K562 (cell line): ENCODE measurements at regions not wholly inside any gene's neighbourhood (a gene's known extent, or its start where the extent isn't known, plus 50 kb on each side); places are given as distances from the start of the nearest gene placed in this dataset.

Experiments
- ATF7 ChIP-seq: fragments of 450-650 bp; IDR thresholded peaks from 2 replicates; pipeline ENCODE4 v1.7.1; 2014; ENCODE audit warnings: mild to moderate bottlenecking, moderate library complexity
- DPF2 ChIP-seq: fragments of 450-650 bp; IDR thresholded peaks from 2 replicates; pipeline ENCODE4 v1.6.1; 2016
- ELF1 ChIP-seq: fragments of 200-800 bp; sonication (Bioruptor generic); IDR thresholded peaks from 2 replicates; pipeline ENCODE4 v1.6.1; 2016; ENCODE audit warnings: missing genetic modification characterization, missing compliant biosample characterization
- GATAD2B ChIP-seq: fragments of 450-650 bp; IDR thresholded peaks from 2 replicates; pipeline ENCODE4 v1.6.1; 2017; ENCODE audit warnings: mild to moderate bottlenecking, borderline replicate concordance
- JUN ChIP-seq, 2 experiments: sonication (generic) in 1 of 2; formaldehyde crosslinking in 1 of 2; IDR thresholded peaks; 2 replicates each; pipeline versions ENCODE4 v1.6.1 to v1.8.0; 2012 to 2022; ENCODE audit warnings: borderline replicate concordance in 2 of 2, mild to moderate bottlenecking in 2 of 2, improper control_type of control experiment in 1 of 2, low read depth in 1 of 2, low read length in 1 of 2, missing genetic modification reagents in 1 of 2
- KLF13 ChIP-seq: fragments of 450-650 bp; IDR thresholded peaks from 2 replicates; pipeline ENCODE4 v1.6.1; 2016; ENCODE audit warnings: missing genetic modification characterization, low read depth, mild to moderate bottlenecking, missing compliant biosample characterization, moderate library complexity, borderline replicate concordance
- LEF1 ChIP-seq: fragments of 450-650 bp; IDR thresholded peaks from 2 replicates; pipeline ENCODE4 v1.6.1; 2016; ENCODE audit warnings: mild to moderate bottlenecking
- MAFG ChIP-seq: fragments of 450-650 bp; conservative IDR thresholded peaks from 2 replicates; pipeline ENCODE4 v1.6.1; 2016; ENCODE audit warnings: missing genetic modification characterization, missing compliant biosample characterization
- NBN ChIP-seq: fragments of 450-650 bp; IDR thresholded peaks from 2 replicates; pipeline ENCODE4 v1.6.1; 2016; ENCODE audit warnings: low read depth, mild to moderate bottlenecking
- NFE2L1 ChIP-seq: fragments of 450-650 bp; IDR thresholded peaks from 2 replicates; pipeline ENCODE4 v1.6.1; 2016; ENCODE audit warnings: missing genetic modification characterization, low read depth, mild to moderate bottlenecking, missing compliant biosample characterization, moderate library complexity, borderline replicate concordance
- NR2F6 ChIP-seq: fragments of 450-650 bp; formaldehyde crosslinking; IDR thresholded peaks from 2 replicates; pipeline ENCODE4 v1.4.0; 2020; ENCODE audit warnings: mild to moderate bottlenecking
- ZNF124 ChIP-seq: sonication (generic); formaldehyde crosslinking; IDR thresholded peaks from 2 replicates; pipeline ENCODE4 v1.8.1; 2022; ENCODE audit warnings: missing genetic modification reagents
- ZNF583 ChIP-seq: fragments of 250-450 bp; sonication (Bioruptor Pico); IDR thresholded peaks from 2 replicates; pipeline ENCODE4 v1.4.0; 2020
- ZNF766 ChIP-seq: fragments of 200-800 bp; sonication (Bioruptor generic); conservative IDR thresholded peaks from 2 replicates; pipeline ENCODE4 v1.6.1; 2016; ENCODE audit warnings: missing genetic modification characterization, missing compliant biosample characterization
- TF ChIP-seq, protein P1 (sequence below), 2 experiments: fragments of 450-650 bp; IDR thresholded peaks; 2 replicates each; pipeline ENCODE4 v1.6.1; 2016; ENCODE audit warnings: mild to moderate bottlenecking in 2 of 2, borderline replicate concordance in 1 of 2, low read depth in 1 of 2, moderate library complexity in 1 of 2
- TF ChIP-seq, protein P2 (sequence below), 2 experiments: fragments of 450-650 bp; IDR thresholded peaks; 2 replicates each; pipeline ENCODE4 v1.6.1; 2018; ENCODE audit warnings: mild to moderate bottlenecking in 2 of 2, low read depth in 1 of 2; ENCODE audit not compliant: partially characterized antibody in 2 of 2

DNA sequence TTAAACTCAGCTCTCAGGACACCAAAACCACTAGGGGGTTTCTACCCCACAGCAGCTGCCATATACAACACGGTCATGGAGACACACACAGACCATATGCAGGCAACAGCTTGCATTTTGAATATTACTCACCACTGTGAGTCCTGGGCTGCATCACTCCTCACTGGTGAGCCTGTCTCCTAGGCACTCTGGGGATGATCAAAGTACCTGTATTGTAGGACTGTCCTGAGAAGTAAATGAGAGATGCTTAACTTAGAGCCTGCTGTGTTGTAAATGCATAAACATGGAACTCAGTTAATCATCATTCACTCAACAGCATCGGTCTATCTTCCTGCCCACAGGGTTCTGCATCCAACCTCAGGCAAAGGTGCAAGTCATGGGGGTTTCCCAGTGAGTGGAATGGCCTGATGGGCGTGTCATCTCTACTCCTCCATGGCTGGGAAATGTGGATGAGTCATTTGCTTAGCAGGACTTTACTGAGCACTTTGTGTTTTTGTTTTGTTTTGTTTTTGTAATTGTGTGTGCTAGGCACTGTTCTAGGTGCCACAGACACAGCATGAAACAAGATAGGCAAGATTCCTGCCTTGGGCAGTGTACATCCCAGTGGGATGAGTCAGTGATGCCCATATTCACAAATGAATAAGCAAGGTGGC, 1141.2 kb upstream of the TMEM132C start (continued):
- TF ChIP-seq, protein P1, sequence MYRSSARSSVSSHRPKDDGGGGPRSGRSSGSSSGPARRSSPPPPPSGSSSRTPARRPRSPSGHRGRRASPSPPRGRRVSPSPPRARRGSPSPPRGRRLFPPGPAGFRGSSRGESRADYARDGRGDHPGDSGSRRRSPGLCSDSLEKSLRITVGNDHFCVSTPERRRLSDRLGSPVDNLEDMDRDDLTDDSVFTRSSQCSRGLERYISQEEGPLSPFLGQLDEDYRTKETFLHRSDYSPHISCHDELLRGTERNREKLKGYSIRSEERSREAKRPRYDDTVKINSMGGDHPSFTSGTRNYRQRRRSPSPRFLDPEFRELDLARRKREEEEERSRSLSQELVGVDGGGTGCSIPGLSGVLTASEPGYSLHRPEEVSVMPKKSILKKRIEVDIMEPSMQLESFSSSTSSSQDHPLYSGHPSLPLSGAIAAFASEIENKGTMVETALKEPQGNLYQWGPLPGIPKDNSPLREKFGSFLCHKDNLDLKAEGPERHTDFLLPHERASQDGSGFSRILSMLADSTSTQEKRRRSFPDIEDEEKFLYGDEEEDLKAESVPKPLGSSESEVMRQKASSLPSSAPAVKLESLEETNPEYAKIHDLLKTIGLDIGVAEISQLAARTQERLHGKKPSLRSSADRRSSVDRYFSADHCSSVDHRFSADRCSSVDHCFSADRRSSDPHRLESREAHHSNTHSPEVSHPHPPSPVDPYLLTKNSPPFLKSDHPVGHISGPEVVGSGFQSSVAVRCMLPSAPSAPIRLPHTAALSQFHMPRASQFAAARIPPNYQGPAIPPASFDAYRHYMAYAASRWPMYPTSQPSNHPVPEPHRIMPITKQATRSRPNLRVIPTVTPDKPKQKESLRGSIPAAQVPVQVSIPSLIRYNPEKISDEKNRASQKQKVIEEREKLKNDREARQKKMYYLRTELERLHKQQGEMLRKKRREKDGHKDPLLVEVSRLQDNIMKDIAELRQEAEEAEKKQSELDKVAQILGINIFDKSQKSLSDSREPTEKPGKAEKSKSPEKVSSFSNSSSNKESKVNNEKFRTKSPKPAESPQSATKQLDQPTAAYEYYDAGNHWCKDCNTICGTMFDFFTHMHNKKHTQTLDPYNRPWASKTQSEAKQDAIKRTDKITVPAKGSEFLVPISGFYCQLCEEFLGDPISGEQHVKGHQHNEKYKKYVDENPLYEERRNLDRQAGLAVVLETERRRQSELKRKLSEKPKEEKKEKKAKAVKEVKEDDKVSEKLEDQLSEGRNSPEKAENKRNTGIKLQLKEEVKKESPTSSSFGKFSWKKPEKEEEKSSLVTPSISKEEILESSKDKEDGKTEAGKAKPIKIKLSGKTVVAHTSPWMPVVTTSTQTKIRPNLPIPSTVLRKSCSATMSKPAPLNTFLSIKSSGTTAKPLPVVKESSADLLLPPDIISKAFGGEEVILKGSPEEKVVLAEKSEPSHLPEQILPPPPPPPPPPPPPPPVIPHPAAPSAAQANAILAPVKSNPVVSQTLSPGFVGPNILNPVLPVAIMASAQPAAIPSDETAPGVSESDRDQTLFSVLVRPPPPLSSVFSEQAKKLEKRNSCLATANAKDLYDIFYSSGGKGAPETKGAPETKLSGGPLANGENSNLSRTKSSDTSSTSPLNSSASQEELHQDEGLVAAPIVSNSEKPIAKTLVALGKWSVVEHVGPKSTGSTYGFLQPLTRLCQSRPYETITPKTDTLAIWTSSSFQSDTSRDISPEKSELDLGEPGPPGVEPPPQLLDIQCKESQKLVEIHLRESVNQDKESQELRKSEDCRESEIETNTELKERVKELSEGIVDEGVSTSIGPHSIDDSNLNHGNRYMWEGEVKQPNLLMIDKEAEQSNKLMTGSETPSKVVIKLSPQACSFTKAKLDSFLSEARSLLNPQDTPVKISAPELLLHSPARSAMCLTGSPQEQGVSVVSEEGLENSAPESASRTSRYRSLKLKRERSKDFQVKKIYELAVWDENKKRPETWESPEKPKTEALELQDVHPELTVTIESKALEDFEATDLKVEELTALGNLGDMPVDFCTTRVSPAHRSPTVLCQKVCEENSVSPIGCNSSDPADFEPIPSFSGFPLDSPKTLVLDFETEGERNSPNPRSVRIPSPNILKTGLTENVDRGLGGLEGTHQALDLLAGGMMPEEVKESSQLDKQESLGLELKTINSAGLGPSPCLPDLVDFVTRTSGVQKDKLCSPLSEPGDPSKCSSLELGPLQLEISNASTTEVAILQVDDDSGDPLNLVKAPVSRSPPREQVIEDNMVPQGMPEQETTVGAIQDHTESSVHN (IDR thresholded peaks at IDR 0.05; ENCODE audit: borderline replicate concordance in 1 of 2, low read depth in 1 of 2): 0 out of 4 replicates have a peak, but pooled peaks of 1 of the 2 experiments have one; percentile 59
- peak; percentile 90 for TF ChIP-seq JUN (IDR thresholded peaks at IDR 0.05; ENCODE audit: borderline replicate concordance, low read depth, low read length)
- TF ChIP-seq JUN (CRISPR knock-in tag; IDR thresholded peaks at IDR 0.05; ENCODE audit: borderline replicate concordance): no peak; the same call in 1 of the 2 replicates
- peak; percentile 97 for TF ChIP-seq MAFG (tag)
- TF ChIP-seq LEF1: peak; percentile 71
- peak; percentile 67; the same call in 1 of the 2 replicates for TF ChIP-seq KLF13 (tag)
- TF ChIP-seq GATAD2B: peak; percentile 26; the same call in 1 of the 2 replicates
- TF ChIP-seq NR2F6 (CRISPR knock-in tag): no peak
- TF ChIP-seq ZNF583: no peak
- peak; percentile 89 for TF ChIP-seq ATF7
- peak; percentile 94 for TF ChIP-seq DPF2
- no peak for TF ChIP-seq ZNF124
- TF ChIP-seq, protein P2, sequence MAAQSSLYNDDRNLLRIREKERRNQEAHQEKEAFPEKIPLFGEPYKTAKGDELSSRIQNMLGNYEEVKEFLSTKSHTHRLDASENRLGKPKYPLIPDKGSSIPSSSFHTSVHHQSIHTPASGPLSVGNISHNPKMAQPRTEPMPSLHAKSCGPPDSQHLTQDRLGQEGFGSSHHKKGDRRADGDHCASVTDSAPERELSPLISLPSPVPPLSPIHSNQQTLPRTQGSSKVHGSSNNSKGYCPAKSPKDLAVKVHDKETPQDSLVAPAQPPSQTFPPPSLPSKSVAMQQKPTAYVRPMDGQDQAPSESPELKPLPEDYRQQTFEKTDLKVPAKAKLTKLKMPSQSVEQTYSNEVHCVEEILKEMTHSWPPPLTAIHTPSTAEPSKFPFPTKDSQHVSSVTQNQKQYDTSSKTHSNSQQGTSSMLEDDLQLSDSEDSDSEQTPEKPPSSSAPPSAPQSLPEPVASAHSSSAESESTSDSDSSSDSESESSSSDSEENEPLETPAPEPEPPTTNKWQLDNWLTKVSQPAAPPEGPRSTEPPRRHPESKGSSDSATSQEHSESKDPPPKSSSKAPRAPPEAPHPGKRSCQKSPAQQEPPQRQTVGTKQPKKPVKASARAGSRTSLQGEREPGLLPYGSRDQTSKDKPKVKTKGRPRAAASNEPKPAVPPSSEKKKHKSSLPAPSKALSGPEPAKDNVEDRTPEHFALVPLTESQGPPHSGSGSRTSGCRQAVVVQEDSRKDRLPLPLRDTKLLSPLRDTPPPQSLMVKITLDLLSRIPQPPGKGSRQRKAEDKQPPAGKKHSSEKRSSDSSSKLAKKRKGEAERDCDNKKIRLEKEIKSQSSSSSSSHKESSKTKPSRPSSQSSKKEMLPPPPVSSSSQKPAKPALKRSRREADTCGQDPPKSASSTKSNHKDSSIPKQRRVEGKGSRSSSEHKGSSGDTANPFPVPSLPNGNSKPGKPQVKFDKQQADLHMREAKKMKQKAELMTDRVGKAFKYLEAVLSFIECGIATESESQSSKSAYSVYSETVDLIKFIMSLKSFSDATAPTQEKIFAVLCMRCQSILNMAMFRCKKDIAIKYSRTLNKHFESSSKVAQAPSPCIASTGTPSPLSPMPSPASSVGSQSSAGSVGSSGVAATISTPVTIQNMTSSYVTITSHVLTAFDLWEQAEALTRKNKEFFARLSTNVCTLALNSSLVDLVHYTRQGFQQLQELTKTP (IDR thresholded peaks at IDR 0.05; ENCODE audit: low read depth in 1 of 2, partially characterized antibody in 2 of 2): peak in 1 of 2 experiments; percentile 51
- peak; percentile 57 for TF ChIP-seq NFE2L1 (tag)
- peak; percentile 87 for TF ChIP-seq ZNF766 (CRISPR knock-in tag)
- no peak for TF ChIP-seq ELF1 (tag)
- TF ChIP-seq NBN: 0 out of 2 replicates have a peak, but pooled peaks have one; percentile 56
